SH-SY5Y (cell line): ENCODE measurements at regions not wholly inside any gene's neighbourhood (a gene's known extent, or its start where the extent isn't known, plus 50 kb on each side); places are given as distances from the start of the nearest gene placed in this dataset.

Experiments
- GATA2 ChIP-seq: IDR thresholded peaks from 2 replicates; pipeline ENCODE4 v1.6.1; 2011; ENCODE audit warnings: mild to moderate bottlenecking, low read depth, low read length
- GATA3 ChIP-seq: IDR thresholded peaks from 2 replicates; pipeline ENCODE4 v1.6.1; 2011; ENCODE audit warnings: low read depth, mild to moderate bottlenecking, low read length, moderate library complexity

DNA sequence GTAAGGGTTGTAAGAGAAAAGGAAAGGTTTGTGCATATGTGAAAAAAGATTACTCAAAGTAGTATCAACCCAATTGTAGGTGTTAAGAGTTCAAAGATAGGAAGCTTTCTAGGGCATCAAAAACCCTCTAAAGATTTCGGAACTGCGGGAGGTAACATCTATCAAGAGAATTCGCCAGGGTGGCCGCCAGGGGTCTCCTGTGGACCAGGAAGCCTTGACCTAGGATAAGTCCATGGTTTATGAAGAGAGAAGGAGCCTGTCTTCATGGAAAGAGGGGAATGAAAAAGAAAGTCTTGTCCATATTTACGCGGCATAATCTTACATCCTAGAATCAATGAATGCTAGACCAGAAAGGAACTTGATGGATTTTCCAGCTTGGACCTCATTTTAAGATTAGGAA is 140.7 kb upstream of the CALCR start:
- TF ChIP-seq GATA2 (no peak), GATA3 (no peak)
